ENCODE measurements at regions not wholly inside any gene's neighbourhood (a gene's known extent, or its start where the extent isn't known, plus 50 kb on each side); places are given as distances from the start of the nearest gene placed in this dataset.

- no peak for DNase-seq (ENCODE audit: insufficient read length, low spot score)
- no peak for FAIRE-seq
- no peak for TF ChIP-seq CTCF (IDR thresholded peaks at IDR 0.05; ENCODE audit: insufficient read depth, missing control alignments)
These were observed 379.7 kb downstream of the PSAT1 start for GRCh38 chr9:78676623-78677022.

DNA sequence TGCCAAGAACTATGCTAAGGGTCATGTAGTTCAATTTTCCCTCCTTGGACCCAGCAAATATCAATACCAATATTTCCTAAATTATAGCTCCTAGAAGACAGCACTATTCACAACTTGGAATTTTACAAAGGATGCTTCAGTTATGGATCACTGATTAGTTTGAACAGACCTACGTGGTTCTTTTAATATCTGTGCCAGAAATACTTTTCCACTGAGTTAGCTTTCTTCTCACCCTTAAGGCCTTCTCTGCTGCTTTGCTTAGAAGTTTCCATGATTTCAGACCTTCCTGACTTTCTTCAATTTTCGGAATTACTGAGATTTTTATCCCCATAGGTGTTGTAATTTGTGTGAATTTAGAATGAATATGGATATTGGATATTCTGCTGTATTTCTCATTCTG is 380.4 kb downstream of the PSAT1 start:
- DNase-seq (ENCODE audit: insufficient read length, low spot score) (no peak), FAIRE-seq (no peak)
- no peak for TF ChIP-seq CTCF (IDR thresholded peaks at IDR 0.05; ENCODE audit: insufficient read depth, missing control alignments)

DNA sequence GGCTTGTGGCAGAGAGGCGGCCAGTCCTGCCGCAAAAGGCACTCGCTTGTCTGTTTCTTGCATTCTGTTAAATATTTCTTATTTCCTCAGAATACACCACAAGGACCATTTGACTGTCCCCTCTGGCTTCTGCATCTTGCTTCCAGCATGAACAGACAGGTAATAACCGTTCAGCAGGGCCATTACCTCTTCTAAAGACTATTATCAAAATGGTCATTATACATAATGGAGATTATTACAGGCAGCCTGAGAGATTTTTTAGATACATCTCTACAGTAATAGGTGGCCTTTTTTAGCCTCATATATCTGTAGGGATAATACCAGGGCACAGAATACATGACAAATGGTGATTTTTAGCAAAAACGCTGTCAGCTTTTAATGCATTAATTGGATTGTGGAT is 382.0 kb downstream of the PSAT1 start:
- FAIRE-seq (no peak), DNase-seq (ENCODE audit: insufficient read length, low spot score) (no peak)
- TF ChIP-seq CTCF (IDR thresholded peaks at IDR 0.05; ENCODE audit: insufficient read depth, missing control alignments), result no peak

DNA sequence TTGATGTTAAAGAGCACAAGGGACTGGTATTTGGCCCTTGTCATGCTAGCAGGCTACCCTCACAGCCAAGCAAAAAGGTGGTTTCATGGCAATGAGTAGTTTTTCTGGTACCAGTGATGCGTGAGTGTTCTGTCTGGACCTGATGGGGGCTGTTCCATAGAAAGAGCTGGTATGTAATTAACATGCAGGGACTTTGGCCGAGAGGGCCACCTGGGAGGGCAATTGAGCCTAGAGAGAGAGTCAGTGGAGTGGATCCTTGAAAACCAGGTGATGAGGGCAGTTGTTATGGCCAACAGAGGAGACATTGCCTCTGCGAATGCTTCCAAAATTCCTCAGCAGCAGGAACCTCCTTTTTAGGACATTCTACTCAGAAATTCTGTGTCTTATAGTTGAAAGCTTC is 383.3 kb downstream of the PSAT1 start:
- DNase-seq (ENCODE audit: insufficient read length, low spot score), result no peak
- FAIRE-seq, result no peak
- no peak for TF ChIP-seq CTCF (IDR thresholded peaks at IDR 0.05; ENCODE audit: insufficient read depth, missing control alignments)

GRCh38 chr9:78682216-78682615 is 385.3 kb downstream of the PSAT1 start:
- TF ChIP-seq CTCF (IDR thresholded peaks at IDR 0.05; ENCODE audit: insufficient read depth, missing control alignments), result no peak
- FAIRE-seq, result no peak
- no peak for DNase-seq (ENCODE audit: insufficient read length, low spot score)

- DNase-seq (ENCODE audit: insufficient read length, low spot score) (no peak), FAIRE-seq (no peak)
- no peak for TF ChIP-seq CTCF (IDR thresholded peaks at IDR 0.05; ENCODE audit: insufficient read depth, missing control alignments)
These were observed 388.5 kb downstream of the PSAT1 start for GRCh38 chr9:78685471-78685870.

- FAIRE-seq, result no peak
These were observed 391.9 kb downstream of the PSAT1 start for GRCh38 chr9:78688796-78689195.

More at GRCh38 chr9:78688796-78689195, 391.9 kb downstream of the PSAT1 start:
- TF ChIP-seq CTCF (IDR thresholded peaks at IDR 0.05; ENCODE audit: insufficient read depth, missing control alignments), result no peak
- DNase-seq (ENCODE audit: insufficient read length, low spot score), result no peak

All from D721Med (cell line).